GM20000 (cell line): ENCODE measurements at regions not wholly inside any gene's neighbourhood (a gene's known extent, or its start where the extent isn't known, plus 50 kb on each side); places are given as distances from the start of the nearest gene placed in this dataset.

Source experiments
- DNase-seq: peaks from one replicate; pipeline ENCODE4 v3.0.0; 2012; ENCODE audit warnings: low spot score
- TF ChIP-seq, protein P1 (sequence below): IDR thresholded peaks from 2 replicates; pipeline ENCODE4 v1.5.1; 2012; ENCODE audit warnings: mild to moderate bottlenecking, control low read depth; ENCODE audit errors: extremely low read depth, missing control alignments

DNA sequence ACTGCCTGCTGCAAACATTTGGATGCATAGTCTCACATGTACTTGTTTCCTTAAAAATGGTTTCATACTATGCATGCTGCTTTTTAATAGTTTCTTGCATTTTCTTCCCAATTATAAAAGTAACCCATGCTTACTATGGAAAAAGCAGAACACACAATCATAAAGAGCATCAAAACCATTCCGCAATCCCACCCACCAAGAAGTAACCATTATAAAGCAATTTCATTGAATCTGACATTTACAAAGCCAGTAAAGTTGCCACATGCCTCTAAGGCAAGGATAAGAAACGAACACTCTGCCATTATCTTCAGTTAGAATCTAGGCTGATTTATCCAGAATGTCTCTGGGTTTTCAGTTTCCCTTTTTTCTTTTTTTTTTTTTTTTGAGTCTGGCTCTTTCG lies 92.7 kb upstream of the OSMR start:
- DNase-seq = no peak

GRCh38 chr5:38753776-38754175 lies 92.0 kb upstream of the OSMR start:
- TF ChIP-seq, protein P1, sequence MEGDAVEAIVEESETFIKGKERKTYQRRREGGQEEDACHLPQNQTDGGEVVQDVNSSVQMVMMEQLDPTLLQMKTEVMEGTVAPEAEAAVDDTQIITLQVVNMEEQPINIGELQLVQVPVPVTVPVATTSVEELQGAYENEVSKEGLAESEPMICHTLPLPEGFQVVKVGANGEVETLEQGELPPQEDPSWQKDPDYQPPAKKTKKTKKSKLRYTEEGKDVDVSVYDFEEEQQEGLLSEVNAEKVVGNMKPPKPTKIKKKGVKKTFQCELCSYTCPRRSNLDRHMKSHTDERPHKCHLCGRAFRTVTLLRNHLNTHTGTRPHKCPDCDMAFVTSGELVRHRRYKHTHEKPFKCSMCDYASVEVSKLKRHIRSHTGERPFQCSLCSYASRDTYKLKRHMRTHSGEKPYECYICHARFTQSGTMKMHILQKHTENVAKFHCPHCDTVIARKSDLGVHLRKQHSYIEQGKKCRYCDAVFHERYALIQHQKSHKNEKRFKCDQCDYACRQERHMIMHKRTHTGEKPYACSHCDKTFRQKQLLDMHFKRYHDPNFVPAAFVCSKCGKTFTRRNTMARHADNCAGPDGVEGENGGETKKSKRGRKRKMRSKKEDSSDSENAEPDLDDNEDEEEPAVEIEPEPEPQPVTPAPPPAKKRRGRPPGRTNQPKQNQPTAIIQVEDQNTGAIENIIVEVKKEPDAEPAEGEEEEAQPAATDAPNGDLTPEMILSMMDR = no peak

More for the DNA sequence above, 92.7 kb upstream of the OSMR start:
- TF ChIP-seq, protein P1 = no peak

GRCh38 chr5:38755181-38755580 lies 90.6 kb upstream of the OSMR start:
- TF ChIP-seq, protein P1 = no peak
- no peak for DNase-seq

More at GRCh38 chr5:38753776-38754175, 92.0 kb upstream of the OSMR start:
- no peak for DNase-seq

DNA sequence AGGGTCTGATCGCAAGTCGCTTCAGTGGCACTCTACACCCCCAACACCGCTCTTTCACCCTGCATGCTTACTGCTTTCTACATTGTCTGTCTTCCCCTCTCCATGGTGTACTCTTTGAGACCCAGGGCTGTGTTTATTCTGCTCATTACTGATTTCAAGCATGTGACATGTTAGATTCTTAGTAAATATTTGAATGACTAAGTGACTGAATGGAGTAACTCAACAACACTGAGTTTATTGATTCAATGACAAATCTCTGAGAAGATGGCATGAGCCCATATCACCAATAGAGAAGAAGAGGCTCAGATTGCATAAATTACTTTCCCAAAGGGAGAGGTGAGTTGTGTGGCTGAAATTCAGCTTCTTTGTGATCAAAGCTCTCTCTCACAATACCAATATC lies 89.7 kb upstream of the OSMR start:
- DNase-seq = no peak
- TF ChIP-seq, protein P1 = no peak

- no peak for DNase-seq
- TF ChIP-seq, protein P1 = no peak
Observed at GRCh38 chr5:38757451-38758245, 88.2 kb upstream of the OSMR start.

DNA sequence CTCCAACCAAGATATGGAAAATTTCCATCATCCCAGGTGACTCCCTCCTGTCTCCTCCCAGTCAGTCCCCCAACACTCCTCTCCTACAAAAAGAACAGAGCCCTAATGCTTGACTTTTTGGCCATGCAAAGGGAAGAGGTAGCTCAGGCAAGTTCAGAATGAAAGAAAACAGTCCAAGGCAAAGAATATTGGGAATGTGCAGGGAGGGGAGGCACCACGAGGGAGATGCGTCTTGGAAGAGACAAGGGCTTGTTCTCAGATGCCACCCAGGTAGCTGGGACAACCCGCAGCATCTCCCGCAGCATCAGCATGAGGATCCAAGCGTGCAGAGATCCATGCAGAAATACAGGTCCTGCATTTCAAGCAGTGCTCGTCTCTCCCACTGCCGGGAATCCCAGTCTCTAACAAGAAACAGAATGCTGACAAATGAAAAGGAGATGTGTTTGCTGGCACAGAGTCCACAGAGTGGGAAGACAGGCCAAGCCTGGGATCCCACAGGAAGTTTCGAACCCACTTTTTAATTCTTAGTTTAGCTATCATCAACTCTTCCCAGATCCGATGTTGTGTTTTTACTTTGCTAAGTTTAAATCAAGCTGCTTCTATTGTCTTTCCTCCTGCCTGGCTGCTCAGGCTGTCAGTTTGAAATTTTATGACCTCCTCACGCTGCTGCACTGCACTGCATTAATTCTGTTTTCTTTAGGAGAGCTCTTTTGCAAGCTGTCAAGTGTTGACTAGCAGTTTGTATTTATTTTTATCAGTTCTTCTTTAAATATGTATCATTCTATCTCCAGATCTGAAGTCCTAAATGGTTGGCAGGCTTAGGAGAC lies 86.8 kb upstream of the OSMR start:
- TF ChIP-seq, protein P1 = no peak
- DNase-seq = no peak

GRCh38 chr5:38764937-38765391 lies 80.8 kb upstream of the OSMR start:
- TF ChIP-seq, protein P1 = no peak
- no peak for DNase-seq
